ENCODE measurements at regions not wholly inside any gene's neighbourhood (a gene's known extent, or its start where the extent isn't known, plus 50 kb on each side); places are given as distances from the start of the nearest gene placed in this dataset.
"Not testable (repeated sequence)": the region's sequence is repeated elsewhere in the genome, so short reads cannot be mapped to it uniquely, and the experiment has no call there.

DNA sequence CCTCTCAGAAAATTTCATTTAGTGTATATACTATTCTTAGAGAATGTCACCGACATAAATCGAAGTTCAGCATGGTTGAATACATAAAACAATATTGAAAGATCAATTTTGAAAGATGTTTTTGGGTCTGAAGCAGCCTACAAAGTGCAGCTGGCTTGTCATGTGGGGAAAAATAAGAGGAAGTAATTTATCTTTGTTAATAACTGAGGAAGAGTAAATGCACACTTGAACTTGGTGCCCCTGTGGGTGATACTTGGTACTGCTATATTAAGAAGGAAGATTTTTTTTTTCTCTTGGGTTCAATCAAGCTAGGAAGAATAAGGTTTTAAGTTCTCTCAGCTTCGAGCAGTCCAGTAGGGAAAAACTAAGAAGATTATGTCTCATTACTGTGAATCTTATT lies 661.3 kb downstream of the RPL10L start:
- intact Hi-C loops (cut with micrococcal nuclease) = no loop called here

DNA sequence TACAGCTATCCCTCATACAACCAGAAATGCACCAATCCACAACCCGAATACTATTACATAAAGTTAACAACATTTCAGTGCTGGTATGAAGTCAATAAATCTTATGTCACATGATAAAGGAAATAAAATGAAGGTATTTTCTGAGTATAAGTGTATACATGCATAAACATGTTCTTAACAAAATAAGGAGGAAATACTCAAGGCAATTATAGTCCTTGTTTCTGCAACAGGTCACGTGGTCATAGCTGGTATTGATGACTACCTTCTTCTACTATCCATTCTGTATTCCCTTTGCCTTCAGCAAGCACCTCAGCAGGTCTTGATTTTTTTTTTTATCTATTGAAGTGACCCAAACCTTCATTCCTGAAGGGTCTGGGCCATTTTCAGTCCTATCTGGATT lies 675.6 kb downstream of the RPL10L start:
- intact Hi-C loops (cut with micrococcal nuclease) = no loop called here

DNA sequence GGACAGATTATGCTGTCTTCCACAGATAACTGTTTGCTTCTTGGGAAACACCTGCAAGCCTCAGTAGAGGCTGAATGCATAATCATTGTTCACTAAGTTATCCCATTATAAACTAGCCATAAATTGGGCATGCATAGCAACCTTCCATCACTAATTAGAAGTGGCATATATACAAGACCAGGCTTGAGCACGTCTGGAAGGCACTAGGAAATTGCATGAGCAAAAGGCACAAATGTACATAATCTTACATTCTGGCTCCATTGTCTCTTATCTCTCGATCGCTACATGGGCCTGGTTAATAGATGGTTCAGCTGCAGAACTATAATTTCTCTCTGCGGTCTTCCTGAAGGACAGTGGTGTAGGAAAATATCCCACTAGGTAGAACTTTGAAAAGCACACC lies 679.2 kb downstream of the RPL10L start:
- intact Hi-C loops (cut with micrococcal nuclease) = no loop called here

- intact Hi-C loops (cut with micrococcal nuclease) = no loop called here
Measured at GRCh38 chr14:45970621-45971020, 681.0 kb downstream of the RPL10L start.

DNA sequence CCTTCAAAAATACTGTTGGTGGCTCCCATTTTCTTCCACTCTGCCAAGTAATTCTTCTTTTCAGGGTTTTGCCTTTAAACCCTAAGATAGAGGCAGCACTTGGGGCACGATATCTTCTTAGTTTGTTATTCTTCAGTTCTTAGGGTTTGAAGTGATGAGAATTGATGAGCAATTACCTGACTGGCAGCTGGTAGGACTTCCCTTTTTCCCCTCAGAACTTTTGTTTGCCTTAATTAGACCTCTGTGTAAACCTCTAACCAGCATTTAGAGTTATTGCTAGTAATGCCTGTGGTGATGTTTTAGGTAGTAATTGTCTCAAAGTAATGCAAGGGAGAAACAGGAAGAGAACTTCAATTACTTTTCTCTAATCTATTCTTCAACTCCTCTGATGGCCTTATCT lies 683.5 kb downstream of the RPL10L start:
- intact Hi-C loops (cut with micrococcal nuclease) = no loop called here

- intact Hi-C loops (cut with micrococcal nuclease) = no loop called here
Measured at GRCh38 chr14:45949479-45949878, 696.5 kb upstream of the MIS18BP1 start.

DNA sequence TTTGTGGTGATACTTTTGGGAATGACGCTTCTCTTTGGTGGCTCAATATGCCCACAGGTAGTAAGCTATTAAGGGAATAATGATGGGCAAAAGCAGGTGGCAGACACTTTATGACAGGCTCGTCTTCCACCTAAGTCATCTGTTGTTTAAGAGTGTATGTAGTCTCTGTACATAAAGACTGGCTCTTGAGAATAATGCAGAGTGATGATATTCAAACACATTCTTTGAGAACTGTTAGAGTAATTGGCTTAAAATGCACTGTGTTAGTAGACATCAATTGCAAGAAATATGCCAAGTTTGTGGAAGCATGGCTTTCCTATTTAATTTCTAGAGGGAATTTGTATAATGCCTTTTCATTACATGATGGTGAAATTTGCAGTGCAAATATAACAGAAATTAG lies 694.8 kb upstream of the MIS18BP1 start:
- intact Hi-C loops (cut with micrococcal nuclease) = no loop called here

DNA sequence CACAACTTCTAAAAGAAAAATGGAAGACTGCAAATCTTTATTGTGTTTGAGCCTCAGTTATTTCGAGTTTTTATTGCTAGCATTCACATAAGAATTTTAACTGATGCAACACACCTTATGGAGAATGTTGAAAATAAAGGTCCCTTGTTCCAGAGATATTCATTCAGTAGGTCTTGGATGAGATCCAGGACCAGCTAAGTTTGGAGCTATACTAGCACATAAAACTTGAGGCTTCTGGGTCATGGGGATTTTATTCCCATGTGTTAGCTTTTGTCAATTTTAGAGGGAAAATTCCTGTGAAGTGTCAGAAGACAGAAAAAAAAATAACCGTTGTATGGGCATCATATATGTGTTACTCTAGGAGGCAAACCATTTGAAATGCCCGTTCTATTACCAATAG lies 693.2 kb upstream of the MIS18BP1 start:
- intact Hi-C loops (cut with micrococcal nuclease) = no loop called here

GRCh38 chr14:45940318-45940717 lies 687.3 kb upstream of the MIS18BP1 start:
- intact Hi-C loops (cut with micrococcal nuclease) = no loop called here

DNA sequence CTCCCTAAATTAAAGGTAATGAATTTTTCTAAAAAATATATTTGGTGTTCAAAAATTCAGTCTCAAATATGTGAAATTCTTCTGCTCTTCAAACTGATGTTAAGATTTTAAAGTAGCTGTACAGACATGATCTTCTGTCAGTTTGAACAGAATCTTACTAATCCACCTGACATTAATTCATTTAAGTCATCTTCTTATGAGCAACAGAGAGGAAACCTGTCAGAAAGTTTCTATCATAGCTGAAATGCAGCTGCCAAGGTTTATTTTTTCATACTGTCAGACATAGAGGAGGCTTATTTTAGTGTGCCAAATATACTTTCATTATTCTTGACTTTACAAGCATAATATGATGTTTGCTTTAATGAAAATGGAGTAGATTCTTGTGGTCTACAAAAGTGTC lies 686.6 kb upstream of the MIS18BP1 start:
- intact Hi-C loops (cut with micrococcal nuclease) = no loop called here

DNA sequence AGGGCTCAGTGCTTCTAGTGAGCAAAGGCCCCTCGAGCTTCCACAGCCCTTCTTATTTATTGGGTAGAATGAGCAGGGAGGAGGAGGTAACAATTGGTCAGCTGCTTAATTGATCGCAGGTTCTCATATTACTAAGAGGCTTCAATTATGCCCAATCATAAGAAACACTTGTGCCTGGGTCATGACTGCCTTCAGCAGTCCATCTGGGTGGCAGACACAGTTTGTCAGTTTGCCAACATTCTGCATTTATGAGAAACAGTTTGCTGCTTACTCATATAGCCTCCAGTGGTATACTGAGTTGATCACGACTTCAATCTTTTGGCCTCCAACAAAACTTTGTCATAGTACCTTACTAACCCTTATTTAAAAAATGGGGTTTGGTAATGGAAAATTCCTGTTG lies 667.0 kb upstream of the MIS18BP1 start:
- intact Hi-C loops (cut with micrococcal nuclease) = not testable (repeated sequence)

DNA sequence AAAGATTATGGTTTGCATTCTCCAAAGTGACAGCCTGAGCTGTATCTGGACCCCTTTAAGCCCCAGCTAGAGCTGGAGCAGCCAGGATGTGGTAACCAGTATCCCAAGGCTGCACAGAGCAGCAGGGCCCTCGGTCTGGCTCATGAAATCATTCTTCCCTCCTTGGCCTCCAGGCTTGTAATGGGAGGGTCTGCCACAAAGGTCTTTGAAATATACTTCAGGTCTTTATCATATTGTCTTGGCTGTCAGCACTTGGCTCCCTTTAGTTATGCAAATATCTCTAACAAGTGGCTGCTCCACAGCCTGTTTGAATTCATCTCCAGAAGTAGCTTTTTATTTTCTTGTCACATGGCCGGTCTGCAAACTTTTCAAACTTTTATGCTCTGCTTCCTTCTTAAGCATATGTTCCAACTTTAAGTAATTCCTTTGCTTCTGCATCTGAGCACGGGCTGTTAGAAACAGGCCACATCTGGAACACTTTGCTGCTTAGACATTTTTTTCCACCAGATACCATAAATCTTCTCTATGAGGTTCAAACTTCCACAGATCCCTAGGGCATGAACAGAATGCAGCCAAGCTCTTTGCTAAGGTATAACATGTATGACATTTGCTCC lies 663.4 kb upstream of the MIS18BP1 start:
- intact Hi-C loops (cut with micrococcal nuclease) = no loop called here

DNA sequence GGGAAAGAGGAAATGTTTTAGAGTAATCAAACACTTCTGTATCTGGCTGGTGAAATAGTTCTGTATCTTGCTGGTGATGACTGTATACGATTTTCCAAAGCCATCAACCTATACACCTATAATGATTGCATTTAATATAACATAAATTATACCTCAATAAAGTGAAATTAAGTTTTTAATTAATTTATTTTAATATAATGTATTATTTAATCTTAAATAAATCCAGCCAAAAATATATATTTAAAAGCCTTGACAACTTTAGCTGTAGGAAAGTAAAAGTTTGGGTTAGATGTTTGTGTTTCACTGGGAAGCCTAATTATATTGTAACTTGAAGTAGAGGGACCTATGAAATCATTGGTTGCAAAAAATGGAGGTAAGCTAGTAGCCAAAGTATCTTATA lies 654.8 kb upstream of the MIS18BP1 start:
- intact Hi-C loops (cut with micrococcal nuclease) = no loop called here

GRCh38 chr14:45906257-45906656 lies 653.3 kb upstream of the MIS18BP1 start:
- intact Hi-C loops (cut with micrococcal nuclease) = no loop called here

- intact Hi-C loops (cut with micrococcal nuclease) = no loop called here
Measured at GRCh38 chr14:45905672-45906071, 652.7 kb upstream of the MIS18BP1 start.

GRCh38 chr14:45904314-45904713 lies 651.3 kb upstream of the MIS18BP1 start:
- intact Hi-C loops (cut with micrococcal nuclease) = no loop called here

GRCh38 chr14:45902241-45902640 lies 649.2 kb upstream of the MIS18BP1 start:
- intact Hi-C loops (cut with micrococcal nuclease) = no loop called here

GRCh38 chr14:45897439-45897838 lies 644.4 kb upstream of the MIS18BP1 start:
- intact Hi-C loops (cut with micrococcal nuclease) = no loop called here

DNA sequence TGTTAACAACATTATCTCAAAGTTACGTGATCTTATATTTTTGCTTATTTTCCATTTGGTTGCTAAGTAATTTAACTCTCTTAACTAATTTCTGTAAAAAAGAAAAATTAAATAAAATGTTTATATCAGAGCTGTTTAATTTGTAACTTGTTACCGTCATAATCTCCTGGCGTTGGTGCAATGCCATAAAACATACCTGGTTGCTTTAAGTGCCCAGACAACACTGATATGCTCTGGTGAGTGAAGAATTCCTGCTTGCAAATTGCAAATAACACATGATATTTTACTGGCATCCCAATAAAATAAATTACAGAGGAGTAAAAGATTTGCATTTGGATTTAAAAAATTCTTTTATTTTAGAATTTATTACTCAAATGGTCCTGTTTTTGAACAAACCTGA lies 640.1 kb upstream of the MIS18BP1 start:
- intact Hi-C loops (cut with micrococcal nuclease) = no loop called here

GRCh38 chr14:45891417-45892080 lies 638.5 kb upstream of the MIS18BP1 start:
- intact Hi-C loops (cut with micrococcal nuclease) = no loop called here

GRCh38 chr14:45888766-45889285 lies 635.8 kb upstream of the MIS18BP1 start:
- intact Hi-C loops (cut with micrococcal nuclease) = not testable (repeated sequence)

GRCh38 chr14:45877981-45878380 lies 625.0 kb upstream of the MIS18BP1 start:
- intact Hi-C loops (cut with micrococcal nuclease) = no loop called here

- intact Hi-C loops (cut with micrococcal nuclease) = no loop called here
Measured at GRCh38 chr14:45868863-45869262, 615.9 kb upstream of the MIS18BP1 start.

All from T-helper 1 cell treated with Interleukin-12 subunit alpha and Interleukin-12 subunit beta and Interleukin-4 antibody, amounts not matched to agents 30 ng/mL and 1 ng/mL, for 36 hours (primary cell).